ENCODE measurements at regions not wholly inside any gene's neighbourhood (a gene's known extent, or its start where the extent isn't known, plus 50 kb on each side); places are given as distances from the start of the nearest gene placed in this dataset.
A peak's percentile ranks its signal among the peaks of the same experiment; 100 is the strongest.
"Not testable (repeated sequence)": the region's sequence is repeated elsewhere in the genome, so short reads cannot be mapped to it uniquely, and the experiment has no call there.

DNA sequence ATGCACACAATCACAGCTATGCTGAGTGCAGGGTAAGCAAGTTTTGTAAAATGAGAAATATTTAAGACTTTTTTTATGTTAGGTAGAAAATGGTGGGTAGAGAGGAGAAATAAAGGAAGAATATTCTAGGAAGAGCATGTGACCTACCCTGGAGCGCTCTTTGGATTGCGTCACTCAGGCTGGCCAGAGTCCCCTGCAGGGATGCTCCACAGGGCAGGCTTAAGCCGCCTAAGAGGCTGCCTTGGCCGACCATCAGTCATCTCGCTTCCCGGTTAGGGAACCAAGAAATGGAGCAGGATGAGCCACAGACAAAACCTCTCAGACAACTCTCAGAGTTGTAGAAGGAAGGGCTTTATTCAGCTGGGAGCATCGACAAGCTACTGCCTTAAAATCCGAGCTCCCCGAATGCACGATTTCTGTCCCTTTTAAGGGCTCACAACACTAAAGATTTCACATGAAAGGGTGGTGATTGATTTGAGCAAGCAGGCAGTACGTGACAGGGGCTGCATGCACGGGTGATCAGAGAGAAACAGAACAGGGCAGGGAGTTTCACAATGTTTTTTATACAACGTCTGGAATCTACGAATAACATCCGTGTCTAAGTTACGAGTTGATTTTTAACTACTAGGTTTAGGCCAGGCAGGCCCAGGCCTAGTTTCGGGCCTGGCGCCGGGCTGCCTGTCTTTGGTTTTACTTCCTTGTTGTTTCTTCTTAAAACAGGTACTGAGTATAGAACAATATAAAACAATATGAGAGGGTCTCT lies 1072.0 kb downstream of the CBLN2 start:
- no peak for DNase-seq

- no peak for DNase-seq
Measured at GRCh38 chr18:71456206-71456605, 1087.9 kb downstream of the CBLN2 start.

DNA sequence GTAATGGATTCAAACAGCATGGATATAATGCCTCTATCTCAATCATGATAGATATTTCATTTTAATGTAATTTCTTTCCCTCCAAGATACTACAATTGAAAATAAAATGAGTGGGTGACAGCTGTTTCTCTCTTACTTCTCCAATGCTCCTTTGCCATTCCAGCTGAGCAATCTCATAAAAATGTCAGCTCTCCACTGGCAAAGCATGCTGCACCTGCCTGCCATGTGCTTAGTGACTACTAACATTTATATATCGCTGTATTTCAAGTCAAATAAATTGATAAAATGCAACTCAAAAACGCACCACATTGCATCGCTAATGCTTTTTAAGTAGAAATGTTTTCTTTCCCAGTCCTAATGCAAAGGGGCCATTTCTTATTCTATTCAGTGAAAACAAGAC lies 1093.9 kb downstream of the CBLN2 start:
- no peak for DNase-seq

DNA sequence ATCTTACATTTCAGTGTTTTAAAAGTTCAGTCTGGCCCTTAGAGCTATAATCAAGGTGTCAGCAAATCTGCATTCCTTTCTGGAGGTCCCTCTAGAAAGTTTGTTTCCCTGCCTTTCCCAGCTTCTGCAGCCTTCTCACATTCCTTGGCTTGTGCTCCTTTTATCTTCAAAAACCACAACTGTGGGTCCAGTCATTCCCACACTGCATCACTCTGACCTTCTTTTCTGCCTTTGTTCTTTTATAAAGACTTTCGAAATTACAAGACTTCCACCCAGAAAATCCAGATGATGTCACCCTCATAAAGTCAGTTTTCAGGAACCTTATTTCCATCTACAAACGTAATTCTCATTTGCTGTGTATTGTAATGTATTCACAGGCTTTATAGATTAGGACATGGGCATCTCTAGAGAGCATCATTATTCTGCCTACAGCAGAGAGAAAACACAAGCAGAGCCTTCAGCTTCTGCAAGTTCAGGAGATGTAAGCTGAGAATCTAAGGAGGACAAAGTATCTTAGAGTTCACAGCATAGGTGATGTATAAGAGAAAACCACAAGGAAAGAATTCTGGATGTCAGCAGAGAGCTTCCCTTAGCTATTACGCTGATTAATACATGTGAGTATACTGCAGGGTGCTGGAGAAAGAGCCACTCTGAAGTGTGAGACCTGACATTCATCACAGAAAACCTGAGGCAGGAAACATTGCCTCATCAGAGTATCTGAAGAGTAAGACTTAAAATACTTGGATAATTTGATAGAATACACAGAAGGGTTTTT lies 1100.2 kb downstream of the CBLN2 start:
- no peak for DNase-seq

DNA sequence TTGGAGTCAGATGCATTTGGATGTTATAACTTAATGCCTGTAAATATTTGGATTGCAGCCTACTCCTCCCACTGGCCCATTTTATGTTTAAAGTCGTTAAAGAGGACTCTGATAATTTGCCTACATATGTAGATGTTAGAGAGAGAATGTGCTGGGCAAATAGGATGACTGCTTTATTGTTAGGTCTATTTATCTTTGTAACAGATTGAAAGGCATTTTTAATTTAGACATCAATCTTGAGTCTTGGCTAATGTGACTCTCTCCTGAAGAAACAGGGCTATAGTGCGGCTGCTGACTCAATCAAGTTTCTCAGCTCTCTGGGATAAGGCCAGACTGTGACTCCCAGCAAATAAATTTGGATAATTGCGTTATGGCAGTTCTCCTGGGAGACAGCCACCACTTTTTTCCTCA lies 1101.4 kb downstream of the CBLN2 start:
- DNase-seq, result peak; percentile 10

DNA sequence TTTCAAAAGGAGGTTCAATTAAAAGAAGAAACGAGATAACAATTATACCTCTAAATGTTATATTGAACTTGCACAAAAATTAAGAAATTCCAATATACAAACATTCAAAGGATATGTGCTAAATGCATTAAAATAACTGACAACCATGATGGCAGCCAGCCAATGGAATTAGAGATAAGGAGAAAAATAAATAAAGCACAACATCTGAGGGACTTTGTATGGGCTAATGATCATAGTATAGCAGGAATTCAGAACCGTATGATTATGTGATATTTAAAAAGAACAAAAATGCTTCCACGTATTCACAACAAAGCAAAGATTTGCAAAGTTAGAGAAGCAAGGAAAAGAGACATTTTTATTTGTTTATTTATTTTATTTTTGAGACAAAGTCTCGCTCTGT lies 1103.0 kb downstream of the CBLN2 start:
- no peak for DNase-seq

- DNase-seq, result no peak
Measured at GRCh38 chr18:71437511-71437910, 1106.6 kb downstream of the CBLN2 start.

DNA sequence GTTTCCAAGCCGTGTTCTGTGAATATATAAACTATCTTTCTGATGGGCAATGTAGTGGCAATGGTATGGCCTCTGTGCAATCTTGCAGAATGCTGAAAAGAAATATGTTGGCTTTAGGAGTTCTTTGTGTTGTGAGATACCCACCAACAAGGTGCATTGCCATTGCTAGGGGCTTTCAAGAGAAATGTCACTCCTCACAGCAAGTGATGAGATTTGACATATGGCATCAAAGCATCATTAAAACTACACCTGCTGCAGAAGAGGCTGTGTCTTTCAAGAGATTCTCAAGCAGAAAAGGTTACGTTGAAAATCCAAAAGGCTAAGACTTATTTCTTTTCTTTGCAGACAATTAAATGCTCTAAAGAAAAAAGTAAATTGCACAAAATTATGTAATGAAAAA lies 1110.8 kb downstream of the CBLN2 start:
- no peak for DNase-seq

DNA sequence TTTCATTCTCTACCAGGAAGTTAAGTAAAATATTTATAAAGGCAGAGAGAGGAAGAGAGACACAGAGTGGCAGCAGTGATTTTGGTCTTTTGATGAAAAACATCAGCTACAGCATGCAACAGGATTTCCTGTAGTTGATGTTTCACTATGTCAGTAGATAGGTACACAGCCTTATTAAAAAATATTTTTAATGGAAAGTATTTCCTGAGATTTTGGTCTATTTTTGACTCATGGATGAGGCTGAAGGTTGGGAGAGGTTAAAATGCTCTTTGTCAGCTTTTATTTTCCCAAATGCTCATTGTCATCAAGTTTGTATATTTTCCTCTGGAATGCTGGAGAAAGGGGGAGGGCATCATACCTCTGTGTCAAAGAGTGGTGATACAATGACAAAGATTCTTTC lies 1112.5 kb downstream of the CBLN2 start:
- no peak for DNase-seq

- no peak for DNase-seq
Measured at GRCh38 chr18:71431171-71431570, 1113.0 kb downstream of the CBLN2 start.

GRCh38 chr18:71426441-71426840 lies 1117.7 kb downstream of the CBLN2 start:
- DNase-seq, result no peak

DNA sequence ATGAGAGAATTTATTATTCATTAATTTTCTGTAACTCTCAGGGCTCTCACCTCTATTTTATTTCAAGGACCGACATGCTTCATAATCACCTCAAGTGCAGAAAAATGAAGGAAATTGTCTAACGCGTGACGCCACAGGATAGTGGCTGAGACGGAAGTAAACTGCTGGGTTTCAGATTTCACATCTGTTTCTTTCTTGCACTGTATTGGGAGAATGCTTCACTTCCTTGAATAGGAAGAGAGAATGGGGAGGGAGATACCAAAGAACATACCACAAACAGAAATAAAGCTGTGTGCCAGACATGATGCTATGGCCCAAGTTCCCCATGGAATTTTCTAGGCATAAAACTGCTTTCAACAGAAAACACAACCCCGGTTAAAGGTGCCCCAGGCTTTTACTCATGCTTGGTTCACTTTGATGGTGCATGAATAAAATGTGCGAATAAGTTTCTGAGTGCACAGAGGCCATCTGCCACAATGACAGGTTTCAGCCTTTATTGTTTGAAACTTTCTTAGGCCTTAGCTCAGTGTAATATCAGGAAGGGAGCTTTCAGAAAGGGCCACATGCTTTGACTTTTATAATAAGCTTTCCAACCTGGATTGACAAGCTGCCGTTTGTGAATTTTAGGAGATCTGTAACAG lies 1116.4 kb downstream of the SOCS6 start:
- no peak for DNase-seq

GRCh38 chr18:71403501-71403900 lies 1114.7 kb downstream of the SOCS6 start:
- DNase-seq, result no peak

DNA sequence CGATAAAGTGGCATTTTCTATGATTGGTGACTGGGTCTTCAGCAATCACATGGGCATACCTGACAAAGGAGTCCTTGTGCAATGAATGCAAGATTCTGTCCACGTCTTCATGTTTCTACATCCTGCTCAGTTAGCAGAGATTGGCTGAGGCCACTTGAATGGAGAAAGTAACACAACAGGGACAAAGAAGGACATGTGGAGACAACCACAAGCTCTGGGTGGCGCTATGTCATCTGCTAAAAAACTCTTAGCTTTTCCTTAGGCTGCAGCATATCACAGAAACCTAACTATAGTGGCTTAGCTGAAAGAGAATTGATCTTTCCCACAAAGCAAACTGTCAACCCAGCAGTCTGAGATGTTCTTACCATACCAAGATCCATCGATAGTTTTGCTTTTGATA lies 1109.7 kb downstream of the SOCS6 start:
- DNase-seq, result peak; percentile 3

- DNase-seq, result no peak
Measured at GRCh38 chr18:71388148-71388547, 1099.3 kb downstream of the SOCS6 start.

DNA sequence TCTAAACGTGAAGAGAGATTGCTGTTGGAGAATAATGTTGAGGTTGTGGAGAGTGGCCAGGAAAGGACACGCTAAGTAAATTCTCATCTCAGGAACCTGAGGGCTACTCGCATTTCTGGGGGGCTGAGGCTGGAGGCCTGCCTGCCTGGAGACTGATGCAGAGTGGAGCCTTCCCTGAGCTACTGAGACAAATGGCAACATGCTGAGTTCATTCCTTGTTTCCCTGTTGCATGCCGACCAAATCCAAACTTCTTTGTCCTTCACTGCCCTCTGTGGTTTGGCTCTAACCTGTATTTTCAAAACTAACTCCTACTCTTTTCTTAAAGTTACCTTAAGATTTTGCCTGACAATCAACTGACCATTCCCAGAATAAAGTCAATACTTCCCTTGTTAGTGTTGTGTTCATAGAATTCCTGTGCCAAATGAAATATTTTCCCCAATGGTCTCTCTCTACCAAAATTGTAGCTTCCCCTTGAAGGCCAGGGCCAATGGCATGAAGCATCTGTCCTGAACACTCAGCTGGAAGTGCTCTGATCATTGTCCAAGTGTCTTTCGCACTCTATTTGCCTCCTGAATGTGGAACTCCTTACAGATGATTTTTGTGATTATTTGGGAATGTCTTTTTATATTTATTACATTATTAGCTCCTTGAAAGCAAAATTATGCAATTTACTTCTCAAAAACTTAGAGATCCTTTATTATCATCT lies 1085.6 kb downstream of the SOCS6 start:
- no peak for DNase-seq

GRCh38 chr18:71371951-71372605 lies 1083.2 kb downstream of the SOCS6 start:
- no peak for DNase-seq

GRCh38 chr18:71370671-71371445 lies 1082.0 kb downstream of the SOCS6 start:
- no peak for DNase-seq

DNA sequence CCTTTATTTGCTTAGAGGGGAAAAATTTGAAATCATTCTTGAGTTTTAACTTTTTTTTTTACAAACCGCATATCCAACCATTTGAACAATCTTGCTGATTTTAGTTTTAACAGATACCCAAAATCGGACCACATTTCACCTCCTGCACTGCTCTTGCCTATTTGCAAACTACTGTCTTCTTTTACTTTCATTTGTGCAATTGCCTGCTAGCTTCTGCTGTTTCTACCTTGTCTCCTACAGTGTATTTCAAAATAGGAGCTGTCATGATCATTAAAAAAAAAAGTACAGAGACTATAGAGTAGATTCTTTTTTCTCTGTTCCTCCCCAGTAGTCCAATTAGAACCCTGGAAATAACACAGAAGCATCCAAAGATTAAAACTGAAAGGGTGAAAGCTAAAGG lies 1081.2 kb downstream of the SOCS6 start:
- no peak for DNase-seq

GRCh38 chr18:71362140-71362539 lies 1073.3 kb downstream of the SOCS6 start:
- no peak for DNase-seq

DNA sequence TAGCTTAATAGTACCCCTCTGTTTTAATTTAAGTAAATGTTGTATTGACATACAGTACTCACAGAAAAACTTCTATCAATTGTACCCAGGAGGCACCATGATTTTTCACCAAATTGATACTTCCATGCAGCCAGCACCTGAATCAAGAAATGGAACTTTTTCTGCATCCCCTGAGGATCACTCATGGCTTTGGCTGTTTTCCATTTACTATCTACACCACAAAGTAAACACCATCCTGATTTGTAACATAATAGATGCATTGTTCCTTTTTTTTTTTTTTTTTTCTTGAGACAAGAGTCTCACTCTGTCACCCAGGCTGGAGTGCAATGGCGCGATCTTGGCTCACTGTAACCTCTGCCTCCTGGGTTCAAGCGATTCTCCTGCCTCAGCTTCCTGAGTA lies 1066.8 kb downstream of the SOCS6 start:
- DNase-seq, result not testable (repeated sequence)

GRCh38 chr18:71352618-71353017 lies 1063.8 kb downstream of the SOCS6 start:
- no peak for DNase-seq
